ENCODE measurements at regions not wholly inside any gene's neighbourhood (a gene's known extent, or its start where the extent isn't known, plus 50 kb on each side); places are given as distances from the start of the nearest gene placed in this dataset.

- TF ChIP-seq CTCF (IDR thresholded peaks at IDR 0.05; ENCODE audit: low read depth, low read length), result no peak
- no peak for DNase-seq (ENCODE audit: low read depth, low spot score)
- no peak overlapping the region for H3K4me3 ChIP-seq (ENCODE audit: low read depth, low read length)
- in situ Hi-C loops (cut with HindIII; ENCODE audit: low sequenced_read_pairs), result no loop called here
Observed at GRCh38 chr1:106134561-106134960, 921.9 kb upstream of the PRMT6 start.

- no peak for TF ChIP-seq CTCF (IDR thresholded peaks at IDR 0.05; ENCODE audit: low read depth, low read length)
- no peak overlapping the region for H3K4me3 ChIP-seq (ENCODE audit: low read depth, low read length)
- in situ Hi-C loops (cut with HindIII; ENCODE audit: low sequenced_read_pairs), result no loop called here
- no peak for DNase-seq (ENCODE audit: low read depth, low spot score)
Observed at GRCh38 chr1:106173101-106173500, 883.4 kb upstream of the PRMT6 start.

DNA sequence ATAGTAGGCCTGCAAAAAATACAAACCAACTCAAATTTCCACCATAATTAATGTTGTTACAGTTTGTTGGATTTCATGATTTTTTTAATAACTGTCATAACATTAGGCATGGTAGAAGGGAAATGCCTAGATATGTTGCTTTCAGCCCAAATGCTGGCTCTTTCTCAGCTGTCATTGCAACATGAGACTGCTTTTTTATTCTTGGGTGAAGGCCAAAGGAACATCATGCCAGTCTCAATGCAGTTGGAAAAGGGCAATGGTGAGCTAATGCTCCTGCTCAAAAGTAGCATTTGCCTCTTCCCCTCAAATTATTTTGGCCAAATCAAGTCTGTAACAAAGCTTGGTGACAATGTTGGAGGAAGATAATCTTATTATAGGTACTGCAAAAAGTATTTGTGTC, 877.7 kb upstream of the PRMT6 start:
- TF ChIP-seq CTCF (IDR thresholded peaks at IDR 0.05; ENCODE audit: low read depth, low read length), result no peak
- in situ Hi-C loops (cut with HindIII; ENCODE audit: low sequenced_read_pairs), result no loop called here
- no peak overlapping the region for H3K4me3 ChIP-seq (ENCODE audit: low read depth, low read length)
- DNase-seq (ENCODE audit: low read depth, low spot score), result no peak

GRCh38 chr1:106181866-106182265, 874.6 kb upstream of the PRMT6 start:
- DNase-seq (ENCODE audit: low read depth, low spot score), result no peak
- H3K4me3 ChIP-seq (ENCODE audit: low read depth, low read length), result no peak overlapping the region
- in situ Hi-C loops (cut with HindIII; ENCODE audit: low sequenced_read_pairs), result no loop called here
- no peak for TF ChIP-seq CTCF (IDR thresholded peaks at IDR 0.05; ENCODE audit: low read depth, low read length)

GRCh38 chr1:106185089-106185488, 871.4 kb upstream of the PRMT6 start:
- no peak for DNase-seq (ENCODE audit: low read depth, low spot score)
- no peak overlapping the region for H3K4me3 ChIP-seq (ENCODE audit: low read depth, low read length)
- no peak for TF ChIP-seq CTCF (IDR thresholded peaks at IDR 0.05; ENCODE audit: low read depth, low read length)
- in situ Hi-C loops (cut with HindIII; ENCODE audit: low sequenced_read_pairs), result no loop called here

DNA sequence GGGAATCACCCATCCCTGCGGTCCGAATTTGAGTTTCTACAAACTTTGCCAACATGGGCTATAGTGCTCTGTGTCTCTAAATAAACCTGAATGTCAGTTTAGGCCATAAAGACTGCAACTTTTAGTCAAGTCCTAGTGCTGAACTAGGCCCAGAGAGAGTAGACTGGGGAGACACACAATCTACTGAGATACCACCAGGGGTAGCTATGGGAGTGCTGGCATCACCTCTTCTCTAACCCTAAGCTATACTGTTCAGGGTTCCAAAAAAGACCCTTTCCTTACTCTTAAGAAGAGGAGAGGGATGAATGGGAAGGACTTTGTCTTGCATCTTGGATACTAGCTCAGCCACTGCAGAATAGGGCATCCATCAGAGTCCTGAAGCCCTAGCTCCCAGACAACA, 866.7 kb upstream of the PRMT6 start:
- TF ChIP-seq CTCF (IDR thresholded peaks at IDR 0.05; ENCODE audit: low read depth, low read length), result no peak
- no peak for DNase-seq (ENCODE audit: low read depth, low spot score)
- no peak overlapping the region for H3K4me3 ChIP-seq (ENCODE audit: low read depth, low read length)
- in situ Hi-C loops (cut with HindIII; ENCODE audit: low sequenced_read_pairs), result no loop called here

- no peak for TF ChIP-seq CTCF (IDR thresholded peaks at IDR 0.05; ENCODE audit: low read depth, low read length)
- in situ Hi-C loops (cut with HindIII; ENCODE audit: low sequenced_read_pairs), result no loop called here
- DNase-seq (ENCODE audit: low read depth, low spot score), result no peak
Observed at GRCh38 chr1:106194206-106194605, 862.3 kb upstream of the PRMT6 start.

More at GRCh38 chr1:106194206-106194605, 862.3 kb upstream of the PRMT6 start:
- H3K4me3 ChIP-seq (ENCODE audit: low read depth, low read length), result no peak overlapping the region

All from astrocyte of the spinal cord (primary cell).